Posterior vena cava (tissue), 2 donors: ENCODE measurements at regions not wholly inside any gene's neighbourhood (a gene's known extent, or its start where the extent isn't known, plus 50 kb on each side); places are given as distances from the start of the nearest gene placed in this dataset.

Source experiments
- DNase-seq: peaks from one replicate; pipeline ENCODE4 v3.0.0-alpha.2; 2020; ENCODE audit warnings: low spot score
- intact Hi-C, 2 donors: fragments of 100-400 bp; cut with DNase I; formaldehyde crosslinking; loops; one replicate each; pipeline versions ENCODE4 v1.14.1 to v1.14.2; 2022 to 2023
- donor health status: DM: yes; HTN: yes; CAD: no.
- donor health status: DM: yes; HTN: yes; CAD: no.

DNA sequence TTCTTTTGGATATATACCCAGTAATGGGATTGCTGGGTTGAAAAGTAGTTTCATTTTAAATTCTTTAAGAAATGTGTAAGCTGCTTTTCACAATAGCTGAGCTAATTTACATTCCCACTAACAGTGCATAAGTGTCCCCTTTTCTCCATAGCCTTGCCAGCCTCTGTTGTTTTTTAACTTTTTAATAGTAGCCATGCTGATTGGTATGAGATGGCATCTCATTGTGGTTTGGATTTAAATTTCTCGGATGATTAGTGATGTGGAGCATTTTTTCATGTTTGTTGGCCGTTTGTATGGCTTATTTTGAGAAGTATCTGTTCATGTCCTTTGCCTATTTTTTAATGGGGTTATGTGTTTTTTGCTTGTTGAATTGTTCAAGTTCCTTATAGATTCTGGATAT lies 444.3 kb upstream of the ATP11B start:
- DNase-seq: no peak
- intact Hi-C loops: no loop called here

DNA sequence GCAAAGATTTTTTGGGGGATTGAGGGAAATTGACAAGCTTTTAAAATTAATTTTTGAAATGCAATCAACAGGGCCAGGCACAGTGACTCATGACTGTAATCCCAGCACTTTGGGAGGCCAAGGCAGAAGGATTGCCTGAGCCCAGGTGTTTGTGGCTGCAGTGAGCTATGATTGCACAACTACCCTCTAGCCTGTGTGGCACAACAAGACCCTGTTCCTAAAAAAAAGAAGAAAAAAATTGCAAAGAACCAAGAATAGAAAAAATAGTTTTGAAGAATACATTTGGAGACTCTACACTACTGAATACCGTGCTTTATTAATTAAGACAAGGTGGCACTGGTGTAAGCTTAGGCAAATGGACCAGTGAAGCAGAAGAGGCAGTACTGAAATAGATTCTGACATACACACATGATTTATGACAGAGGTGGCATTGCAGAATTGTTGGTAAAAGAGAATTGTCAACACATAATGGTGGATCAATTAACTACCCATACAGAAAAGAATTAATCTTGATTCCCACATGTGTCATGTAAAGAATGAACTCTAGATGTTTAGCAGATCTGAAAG lies 443.3 kb upstream of the ATP11B start:
- DNase-seq: no peak
- intact Hi-C loops: no loop called here

- intact Hi-C loops: no loop called here
- DNase-seq: no peak
These were observed 435.4 kb upstream of the ATP11B start for GRCh38 chr3:182357928-182358327.

GRCh38 chr3:182364323-182364722 lies 429.0 kb upstream of the ATP11B start:
- no peak for DNase-seq
- intact Hi-C loops: loop anchor here in 1 of 2 donors (10.0 kb wide), 1 partner anchor 1470 kb away; no protein-coding TSS in a partner anchor

- intact Hi-C loops: loop anchor here in 1 of 2 donors (10.0 kb wide), 1 partner anchor 1470 kb away; no protein-coding TSS in a partner anchor
- no peak for DNase-seq
These were observed 428.3 kb upstream of the ATP11B start for GRCh38 chr3:182364723-182365650.

GRCh38 chr3:182366746-182367145 lies 426.6 kb upstream of the ATP11B start:
- intact Hi-C loops: loop anchor here in 1 of 2 donors (10.0 kb wide), 1 partner anchor 1468 kb away; no protein-coding TSS in a partner anchor
- DNase-seq: no peak

- no peak for DNase-seq
- intact Hi-C loops: loop anchor here in 1 of 2 donors (10.0 kb wide), 1 partner anchor 1465 kb away; no protein-coding TSS in a partner anchor
These were observed 423.4 kb upstream of the ATP11B start for GRCh38 chr3:182369861-182370260.

DNA sequence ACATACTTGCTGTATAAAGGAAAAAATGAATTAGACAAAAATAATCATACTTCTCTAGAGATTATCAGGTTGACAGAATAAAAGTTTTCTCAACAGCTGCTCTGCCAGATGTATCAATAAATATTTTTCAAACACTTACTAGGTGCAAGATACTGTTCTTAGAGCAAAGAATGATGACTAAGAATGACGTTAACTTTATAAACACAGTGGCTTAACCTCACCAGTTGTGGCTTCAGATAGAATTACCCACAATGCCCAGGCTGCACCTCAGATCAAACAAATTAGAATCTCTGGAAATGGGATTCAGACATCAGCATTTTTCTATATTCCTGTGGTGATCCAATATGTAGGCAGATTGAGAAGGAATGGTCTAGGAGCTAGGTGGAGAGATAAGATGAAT lies 422.4 kb upstream of the ATP11B start:
- no peak for DNase-seq
- intact Hi-C loops: no loop called here

DNA sequence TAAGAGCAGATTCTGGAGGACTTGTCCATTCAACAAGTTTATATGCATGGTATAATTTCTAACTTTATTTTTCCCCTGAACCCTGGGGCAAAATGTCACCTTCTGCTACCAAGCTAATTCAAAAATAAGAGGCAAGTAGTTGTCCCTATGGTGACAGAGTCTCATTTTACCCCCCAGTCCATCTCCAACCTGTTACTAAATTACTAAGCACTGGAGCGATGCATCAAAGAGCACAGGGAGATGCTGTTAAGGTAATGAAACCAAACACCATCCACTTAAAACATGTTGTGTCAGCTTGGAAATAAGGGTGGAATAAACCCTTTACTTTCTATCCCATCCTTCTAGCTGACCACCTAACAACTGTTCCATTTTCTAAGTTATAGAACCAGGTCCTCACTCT lies 417.4 kb upstream of the ATP11B start:
- no peak for DNase-seq
- intact Hi-C loops: no loop called here

DNA sequence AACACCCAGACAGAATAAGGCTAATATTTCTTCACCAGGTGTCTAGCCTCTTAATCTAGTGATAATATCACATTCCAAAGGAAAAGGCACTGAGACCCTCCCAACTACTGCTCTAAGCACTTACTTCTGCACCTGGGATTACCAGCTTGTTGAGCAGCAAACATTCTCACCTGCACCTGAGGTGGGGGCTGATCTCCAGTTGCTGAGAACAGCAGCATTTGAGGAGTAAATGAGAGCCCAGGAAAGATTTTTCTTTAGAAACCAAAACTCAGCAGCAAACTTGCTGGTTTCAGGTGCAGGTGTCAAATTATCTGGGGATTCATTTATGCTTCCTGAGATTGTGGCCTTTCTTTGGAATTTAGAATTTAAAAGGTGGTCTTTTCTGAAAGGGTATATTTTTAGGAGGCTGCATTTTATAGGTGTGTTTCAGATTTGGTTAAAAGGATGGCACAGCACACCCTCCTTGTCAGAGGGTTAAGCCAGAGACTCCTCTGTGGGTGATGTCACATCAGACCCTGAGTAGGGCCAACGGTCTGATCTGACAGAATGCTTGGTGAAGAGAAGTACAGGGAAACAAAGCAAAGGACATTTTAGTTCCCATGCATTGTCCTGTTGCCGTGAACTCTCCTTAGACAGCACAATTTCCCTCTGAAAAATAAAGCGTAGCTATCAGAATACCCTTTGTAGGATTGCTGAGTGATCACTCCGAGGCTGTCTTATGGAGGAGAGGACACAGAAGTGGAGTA lies 411.0 kb upstream of the ATP11B start:
- DNase-seq: no peak
- intact Hi-C loops: no loop called here

DNA sequence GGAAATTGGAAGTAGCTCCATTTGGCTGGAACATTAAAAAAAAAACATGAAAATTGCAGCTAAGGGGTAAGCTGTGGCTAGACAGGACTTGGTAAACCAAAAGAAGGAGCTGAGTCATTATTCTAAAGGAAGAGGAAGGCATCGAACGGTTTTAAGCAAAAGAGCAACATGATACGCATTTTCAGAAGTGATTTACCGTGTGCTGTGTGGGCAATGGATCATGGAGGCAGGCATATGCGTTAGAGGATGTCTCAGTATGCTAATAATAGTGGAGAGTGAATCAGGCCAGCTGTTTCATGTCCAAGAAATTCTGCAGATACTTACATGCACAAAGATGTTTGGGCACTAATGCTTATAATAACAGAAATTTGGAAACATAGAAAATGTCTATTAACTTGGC lies 409.1 kb upstream of the ATP11B start:
- intact Hi-C loops: no loop called here
- no peak for DNase-seq

DNA sequence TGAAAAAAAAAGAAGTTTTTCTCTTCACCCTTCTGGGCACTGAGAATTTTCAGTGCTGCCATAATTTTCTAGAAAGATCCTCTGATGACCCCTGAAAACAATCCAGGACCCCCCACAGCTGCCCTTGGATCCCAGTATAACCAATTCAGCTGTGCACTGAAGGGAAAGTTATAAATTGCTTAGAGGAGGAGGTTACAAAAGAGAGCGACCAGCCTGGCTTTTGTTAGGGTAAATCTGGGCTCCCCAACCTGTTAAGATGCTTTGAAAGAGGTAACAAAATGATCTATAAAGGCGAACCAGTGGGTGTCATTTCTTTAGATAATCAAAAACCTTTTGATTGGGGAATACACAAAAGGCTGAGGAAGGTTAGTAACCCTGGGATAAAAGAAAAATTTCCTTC lies 407.9 kb upstream of the ATP11B start:
- intact Hi-C loops: no loop called here
- no peak for DNase-seq

DNA sequence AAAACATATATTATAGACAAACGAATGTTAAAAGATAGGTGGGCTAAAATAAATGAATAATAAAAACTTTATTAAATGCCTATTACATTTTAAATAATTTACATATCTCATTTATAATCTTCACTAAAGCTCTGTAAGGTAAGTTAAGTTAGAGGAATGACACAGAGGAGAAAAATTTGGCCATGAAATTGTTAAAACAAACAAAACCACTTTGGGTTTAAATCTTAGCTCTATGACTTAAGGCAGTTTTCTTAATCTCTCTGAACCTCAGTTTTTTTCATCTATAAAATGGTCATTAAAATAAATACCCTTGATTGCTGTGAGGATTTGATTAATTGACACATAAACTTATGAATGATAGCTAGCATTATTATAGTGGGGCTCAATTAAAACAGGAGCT lies 404.8 kb upstream of the ATP11B start:
- no peak for DNase-seq
- intact Hi-C loops: no loop called here

GRCh38 chr3:182389071-182389815 lies 404.1 kb upstream of the ATP11B start:
- DNase-seq: no peak
- intact Hi-C loops: no loop called here

DNA sequence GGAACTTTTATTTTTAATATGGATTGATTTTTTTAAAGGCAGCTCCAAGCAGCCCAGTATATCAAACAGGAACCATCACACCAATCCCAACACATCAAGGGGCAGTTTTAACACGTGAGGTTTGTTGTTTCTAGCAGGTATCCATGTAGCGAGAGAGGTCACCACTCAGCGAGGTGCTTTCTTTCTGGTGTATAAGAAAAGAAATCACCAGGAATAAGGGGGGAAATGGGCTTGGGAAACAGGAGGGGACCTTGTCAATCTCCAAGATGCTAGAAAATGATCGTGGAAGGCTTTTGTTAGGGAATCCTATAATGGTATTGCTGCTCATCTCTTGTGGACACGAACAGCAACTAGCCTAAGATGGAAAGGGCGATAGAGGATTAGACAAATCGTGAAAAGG lies 402.9 kb upstream of the ATP11B start:
- DNase-seq: no peak
- intact Hi-C loops: no loop called here

GRCh38 chr3:182392182-182392937 lies 400.9 kb upstream of the ATP11B start:
- DNase-seq: no peak
- intact Hi-C loops: no loop called here

- intact Hi-C loops: no loop called here
- DNase-seq: no peak
These were observed 400.2 kb upstream of the ATP11B start for GRCh38 chr3:182393151-182393550.

- intact Hi-C loops: no loop called here
- DNase-seq: no peak
These were observed 399.4 kb upstream of the ATP11B start for GRCh38 chr3:182393830-182394367.
